ENCODE measurements at regions not wholly inside any gene's neighbourhood (a gene's known extent, or its start where the extent isn't known, plus 50 kb on each side); places are given as distances from the start of the nearest gene placed in this dataset.

GRCh38 chr10:57420881-57421280 is 846.8 kb downstream of the IPMK start:
- ChIA-PET POLR2A (no interaction called here), CTCF (ENCODE audit: unreplicated experiment) (no interaction called here)
- no peaks in the 10 kb centered on the region for H3K4me1 ChIP-seq (ENCODE audit: insufficient read depth, low read length, poor library complexity, severe bottlenecking)
- H3K9me3 ChIP-seq (ENCODE audit: low read length), result no peaks in the 10 kb centered on the region
- H3K9me2 ChIP-seq (ENCODE audit: insufficient read depth, low read length), result no peaks in the 10 kb centered on the region
- H3K27ac ChIP-seq (ENCODE audit: low read depth, low read length, poor library complexity, severe bottlenecking), result no peak overlapping the region
- no peak overlapping the region for H3K4me3 ChIP-seq (ENCODE audit: low read depth, low read length, poor library complexity, severe bottlenecking)
- DNase-seq (ENCODE audit: low spot score), result no peak
- no peaks in the 10 kb centered on the region for H3K79me2 ChIP-seq (ENCODE audit: insufficient read depth, low read depth, low read length)
- intact Hi-C loops (cut with micrococcal nuclease; ENCODE audit: unreplicated experiment), result no loop called here
- H2AFZ ChIP-seq (ENCODE audit: low read length), result no peak overlapping the region
- TF ChIP-seq, protein P1, sequence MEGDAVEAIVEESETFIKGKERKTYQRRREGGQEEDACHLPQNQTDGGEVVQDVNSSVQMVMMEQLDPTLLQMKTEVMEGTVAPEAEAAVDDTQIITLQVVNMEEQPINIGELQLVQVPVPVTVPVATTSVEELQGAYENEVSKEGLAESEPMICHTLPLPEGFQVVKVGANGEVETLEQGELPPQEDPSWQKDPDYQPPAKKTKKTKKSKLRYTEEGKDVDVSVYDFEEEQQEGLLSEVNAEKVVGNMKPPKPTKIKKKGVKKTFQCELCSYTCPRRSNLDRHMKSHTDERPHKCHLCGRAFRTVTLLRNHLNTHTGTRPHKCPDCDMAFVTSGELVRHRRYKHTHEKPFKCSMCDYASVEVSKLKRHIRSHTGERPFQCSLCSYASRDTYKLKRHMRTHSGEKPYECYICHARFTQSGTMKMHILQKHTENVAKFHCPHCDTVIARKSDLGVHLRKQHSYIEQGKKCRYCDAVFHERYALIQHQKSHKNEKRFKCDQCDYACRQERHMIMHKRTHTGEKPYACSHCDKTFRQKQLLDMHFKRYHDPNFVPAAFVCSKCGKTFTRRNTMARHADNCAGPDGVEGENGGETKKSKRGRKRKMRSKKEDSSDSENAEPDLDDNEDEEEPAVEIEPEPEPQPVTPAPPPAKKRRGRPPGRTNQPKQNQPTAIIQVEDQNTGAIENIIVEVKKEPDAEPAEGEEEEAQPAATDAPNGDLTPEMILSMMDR (conservative IDR thresholded peaks at IDR 0.05; ENCODE audit: low read length), result no peak
- no peak for TF ChIP-seq EZH2phosphoT487 (IDR thresholded peaks at IDR 0.05; ENCODE audit: borderline replicate concordance, low read depth, low read length)
- no TSS peak for BruUV-seq (replicated peaks)
- no peaks in the 10 kb centered on the region for H3K36me3 ChIP-seq (ENCODE audit: insufficient read depth, low read length)
- H3K4me2 ChIP-seq (ENCODE audit: low read length), result no peak overlapping the region
- H4K20me1 ChIP-seq (ENCODE audit: insufficient read depth, low read length), result no peaks in the 10 kb centered on the region

DNA sequence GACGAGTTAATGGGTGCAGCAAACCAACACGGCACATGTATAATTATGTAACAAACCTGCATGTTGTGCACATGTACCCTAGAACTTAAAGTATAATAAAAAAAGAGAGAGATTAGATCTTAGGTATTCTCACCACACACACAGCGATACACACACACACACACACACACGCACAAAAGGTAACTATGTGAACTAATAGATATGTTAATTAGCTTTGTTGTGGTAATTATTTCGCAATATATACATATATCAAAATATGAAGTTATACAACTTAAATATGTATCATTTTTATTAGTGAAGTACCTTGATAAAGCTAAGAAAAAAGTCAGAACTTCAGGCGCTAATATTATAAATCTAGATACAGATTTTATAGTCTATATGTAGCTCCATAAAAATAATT is 849.2 kb downstream of the IPMK start:
- H3K4me2 ChIP-seq (ENCODE audit: low read length), result no peak overlapping the region
- ChIA-PET CTCF (ENCODE audit: unreplicated experiment) (no interaction called here), POLR2A (no interaction called here)
- no peak overlapping the region for H2AFZ ChIP-seq (ENCODE audit: low read length)
- H3K27ac ChIP-seq (ENCODE audit: low read depth, low read length, poor library complexity, severe bottlenecking), result no peak overlapping the region
- no peaks in the 10 kb centered on the region for H4K20me1 ChIP-seq (ENCODE audit: insufficient read depth, low read length)
- TF ChIP-seq EZH2phosphoT487 (IDR thresholded peaks at IDR 0.05; ENCODE audit: borderline replicate concordance, low read depth, low read length), result no peak
- TF ChIP-seq, protein P1 (conservative IDR thresholded peaks at IDR 0.05; ENCODE audit: low read length), result no peak
- no peak for DNase-seq (ENCODE audit: low spot score)
- no peaks in the 10 kb centered on the region for H3K9me2 ChIP-seq (ENCODE audit: insufficient read depth, low read length)
- H3K9me3 ChIP-seq (ENCODE audit: low read length), result no peaks in the 10 kb centered on the region
- intact Hi-C loops (cut with micrococcal nuclease; ENCODE audit: unreplicated experiment), result no loop called here
- no peak overlapping the region for H3K4me3 ChIP-seq (ENCODE audit: low read depth, low read length, poor library complexity, severe bottlenecking)
- no peaks in the 10 kb centered on the region for H3K36me3 ChIP-seq (ENCODE audit: insufficient read depth, low read length)
- H3K79me2 ChIP-seq (ENCODE audit: insufficient read depth, low read depth, low read length), result no peaks in the 10 kb centered on the region
- H3K4me1 ChIP-seq (ENCODE audit: insufficient read depth, low read length, poor library complexity, severe bottlenecking), result no peaks in the 10 kb centered on the region
- BruUV-seq (replicated peaks), result no TSS peak

DNA sequence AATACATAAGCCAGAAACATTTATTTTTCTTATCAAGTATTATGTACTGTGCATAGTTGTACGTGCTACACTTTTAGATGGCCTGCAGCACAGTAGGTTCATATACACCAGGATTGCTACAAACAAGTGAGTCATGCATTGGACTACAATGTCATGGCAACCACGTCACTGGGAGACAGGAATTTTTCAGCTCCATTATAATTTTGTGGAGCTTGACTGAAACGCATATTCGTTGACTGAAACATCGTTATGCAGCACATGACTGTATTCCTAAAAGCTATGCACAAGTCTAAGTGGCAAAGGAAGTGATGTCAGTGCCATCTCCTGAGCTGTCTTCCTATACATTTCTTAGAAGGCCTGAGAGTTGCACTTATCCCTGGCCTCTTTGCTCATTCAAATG is 871.8 kb downstream of the IPMK start:
- TF ChIP-seq EZH2phosphoT487 (IDR thresholded peaks at IDR 0.05; ENCODE audit: borderline replicate concordance, low read depth, low read length), result no peak
- TF ChIP-seq, protein P1 (conservative IDR thresholded peaks at IDR 0.05; ENCODE audit: low read length), result no peak
- Histone ChIP-seq H4K20me1 (ENCODE audit: insufficient read depth, low read length) (no peaks in the 10 kb centered on the region), H3K79me2 (ENCODE audit: insufficient read depth, low read depth, low read length) (no peaks in the 10 kb centered on the region), H3K4me1 (ENCODE audit: insufficient read depth, low read length, poor library complexity, severe bottlenecking) (no peaks in the 10 kb centered on the region), H3K4me2 (ENCODE audit: low read length) (no peak overlapping the region), H3K9me3 (ENCODE audit: low read length) (no peaks in the 10 kb centered on the region), H3K27ac (ENCODE audit: low read depth, low read length, poor library complexity, severe bottlenecking) (no peak overlapping the region), H3K36me3 (ENCODE audit: insufficient read depth, low read length) (no peaks in the 10 kb centered on the region), H3K9me2 (ENCODE audit: insufficient read depth, low read length) (no peaks in the 10 kb centered on the region), H2AFZ (ENCODE audit: low read length) (no peak overlapping the region), H3K4me3 (ENCODE audit: low read depth, low read length, poor library complexity, severe bottlenecking) (no peak overlapping the region)
- no peak for DNase-seq (ENCODE audit: low spot score)
- CTCF ChIA-PET (ENCODE audit: unreplicated experiment), result no interaction called here
- BruUV-seq (replicated peaks), result no TSS peak
- intact Hi-C loops (cut with micrococcal nuclease; ENCODE audit: unreplicated experiment), result no loop called here
- POLR2A ChIA-PET, result no interaction called here
